ACC112 (cell line): ENCODE measurements at regions not wholly inside any gene's neighbourhood (a gene's known extent, or its start where the extent isn't known, plus 50 kb on each side); places are given as distances from the start of the nearest gene placed in this dataset.

Experiments used
- H2AFZ ChIP-seq: fragments of 200-600 bp; sonication (generic); one replicate; pipeline ENCODE4 v1.6.0; 2017; ENCODE audit warnings: antibody characterized with exemption, low read length; ENCODE audit not compliant: unreplicated experiment
- H3K27ac ChIP-seq: fragments of 200-600 bp; sonication (generic); 2 replicates; pipeline ENCODE4 v1.5.1; 2014; ENCODE audit warnings: low read depth, mild to moderate bottlenecking, antibody characterized with exemption, low read length, moderate library complexity
- H3K27me3 ChIP-seq: fragments of 200-600 bp; sonication (generic); 2 replicates; pipeline ENCODE4 v1.6.1; 2014; ENCODE audit warnings: mild to moderate bottlenecking, antibody characterized with exemption, low read length, moderate library complexity, mixed read lengths; ENCODE audit not compliant: insufficient read depth
- H3K36me3 ChIP-seq: fragments of 200-600 bp; sonication (generic); 2 replicates; pipeline ENCODE4 v1.6.1; 2016; ENCODE audit warnings: mild to moderate bottlenecking, antibody characterized with exemption, low read length, moderate library complexity, mixed read lengths; ENCODE audit not compliant: insufficient read depth
- H3K4me1 ChIP-seq: fragments of 200-600 bp; sonication (generic); one replicate; pipeline ENCODE4 v1.6.1; 2016; ENCODE audit warnings: low read length, mixed read lengths; ENCODE audit not compliant: insufficient read depth, unreplicated experiment, control insufficient read depth
- H3K4me3 ChIP-seq: fragments of 200-600 bp; sonication (generic); 2 replicates; pipeline ENCODE4 v1.5.1; 2014; ENCODE audit warnings: mild to moderate bottlenecking, low read depth, low read length
- H3K79me2 ChIP-seq: fragments of 200-600 bp; sonication (generic); one replicate; pipeline ENCODE4 v1.6.0; 2016; ENCODE audit warnings: low read length; ENCODE audit not compliant: control insufficient read depth, unreplicated experiment, insufficient read depth

- Histone ChIP-seq H3K4me3 (no peak overlapping the region), H3K27ac (no peak overlapping the region), H3K36me3 (no peaks in the 10 kb centered on the region), H3K27me3 (no peaks in the 10 kb centered on the region), H3K79me2 (no peaks in the 10 kb centered on the region), H2AFZ (no peak overlapping the region), H3K4me1 (no peaks in the 10 kb centered on the region)
These were observed 744.1 kb downstream of the BRD1 start for GRCh38 chr22:49083607-49084006.

- no peak overlapping the region for H3K27ac ChIP-seq
- H3K4me1 ChIP-seq: no peaks in the 10 kb centered on the region
- no peak overlapping the region for H3K4me3 ChIP-seq
- no peak overlapping the region for H2AFZ ChIP-seq
- H3K27me3 ChIP-seq: no peaks in the 10 kb centered on the region
- no peaks in the 10 kb centered on the region for H3K79me2 ChIP-seq
- H3K36me3 ChIP-seq: no peaks in the 10 kb centered on the region
These were observed 745.2 kb downstream of the BRD1 start for GRCh38 chr22:49082451-49082850.

- no peak overlapping the region for H3K27ac ChIP-seq
- no peak overlapping the region for H3K4me3 ChIP-seq
- no peaks in the 10 kb centered on the region for H3K79me2 ChIP-seq
- no peaks in the 10 kb centered on the region for H3K4me1 ChIP-seq
- H3K27me3 ChIP-seq: no peaks in the 10 kb centered on the region
- H3K36me3 ChIP-seq: no peaks in the 10 kb centered on the region
- H2AFZ ChIP-seq: no peak overlapping the region
These were observed 745.7 kb downstream of the BRD1 start for GRCh38 chr22:49081926-49082325.

GRCh38 chr22:49081261-49081666 lies 746.4 kb downstream of the BRD1 start:
- H3K27ac ChIP-seq: no peak overlapping the region
- H2AFZ ChIP-seq: no peak overlapping the region
- H3K4me1 ChIP-seq: no peaks in the 10 kb centered on the region
- no peak overlapping the region for H3K4me3 ChIP-seq
- no peaks in the 10 kb centered on the region for H3K27me3 ChIP-seq
- H3K36me3 ChIP-seq: no peaks in the 10 kb centered on the region
- H3K79me2 ChIP-seq: no peaks in the 10 kb centered on the region

- H3K36me3 ChIP-seq: no peaks in the 10 kb centered on the region
- H3K27me3 ChIP-seq: no peaks in the 10 kb centered on the region
- no peak overlapping the region for H3K27ac ChIP-seq
- H2AFZ ChIP-seq: no peak overlapping the region
- H3K4me3 ChIP-seq: no peak overlapping the region
- H3K79me2 ChIP-seq: no peaks in the 10 kb centered on the region
- H3K4me1 ChIP-seq: no peaks in the 10 kb centered on the region
These were observed 747.0 kb downstream of the BRD1 start for GRCh38 chr22:49080631-49081030.

- H3K27ac ChIP-seq: no peak overlapping the region
- H3K27me3 ChIP-seq: no peaks in the 10 kb centered on the region
- H3K4me1 ChIP-seq: no peaks in the 10 kb centered on the region
- no peak overlapping the region for H3K4me3 ChIP-seq
- H3K36me3 ChIP-seq: no peaks in the 10 kb centered on the region
- no peaks in the 10 kb centered on the region for H3K79me2 ChIP-seq
- H2AFZ ChIP-seq: no peak overlapping the region
These were observed 747.8 kb downstream of the BRD1 start for GRCh38 chr22:49079743-49080500.

- H3K79me2 ChIP-seq: no peaks in the 10 kb centered on the region
- no peak overlapping the region for H3K4me3 ChIP-seq
- no peaks in the 10 kb centered on the region for H3K27me3 ChIP-seq
- H2AFZ ChIP-seq: no peak overlapping the region
- H3K27ac ChIP-seq: no peak overlapping the region
- H3K36me3 ChIP-seq: no peaks in the 10 kb centered on the region
- H3K4me1 ChIP-seq: no peaks in the 10 kb centered on the region
These were observed 748.5 kb downstream of the BRD1 start for GRCh38 chr22:49079027-49079725.

- Histone ChIP-seq H3K27me3 (no peaks in the 10 kb centered on the region), H3K36me3 (no peaks in the 10 kb centered on the region), H3K4me3 (no peak overlapping the region)
These were observed 749.5 kb downstream of the BRD1 start for GRCh38 chr22:49078076-49078710.

GRCh38 chr22:49077586-49077985 lies 750.1 kb downstream of the BRD1 start:
- Histone ChIP-seq H3K4me3 (no peak overlapping the region), H3K27ac (no peak overlapping the region), H3K27me3 (no peaks in the 10 kb centered on the region), H3K79me2 (no peaks in the 10 kb centered on the region), H3K36me3 (no peaks in the 10 kb centered on the region), H2AFZ (no peak overlapping the region), H3K4me1 (no peaks in the 10 kb centered on the region)

More at GRCh38 chr22:49078076-49078710, 749.5 kb downstream of the BRD1 start:
- H3K79me2 ChIP-seq: no peaks in the 10 kb centered on the region
- H3K4me1 ChIP-seq: no peaks in the 10 kb centered on the region
- H3K27ac ChIP-seq: no peak overlapping the region
- H2AFZ ChIP-seq: no peak overlapping the region

GRCh38 chr22:49077036-49077393 lies 750.7 kb downstream of the BRD1 start:
- H3K36me3 ChIP-seq: no peaks in the 10 kb centered on the region
- no peak overlapping the region for H2AFZ ChIP-seq
- H3K27me3 ChIP-seq: no peaks in the 10 kb centered on the region
- H3K4me3 ChIP-seq: no peak overlapping the region
- no peaks in the 10 kb centered on the region for H3K4me1 ChIP-seq
- no peaks in the 10 kb centered on the region for H3K79me2 ChIP-seq
- H3K27ac ChIP-seq: no peak overlapping the region
